ENCODE measurements at regions not wholly inside any gene's neighbourhood (a gene's known extent, or its start where the extent isn't known, plus 50 kb on each side); places are given as distances from the start of the nearest gene placed in this dataset.

DNA sequence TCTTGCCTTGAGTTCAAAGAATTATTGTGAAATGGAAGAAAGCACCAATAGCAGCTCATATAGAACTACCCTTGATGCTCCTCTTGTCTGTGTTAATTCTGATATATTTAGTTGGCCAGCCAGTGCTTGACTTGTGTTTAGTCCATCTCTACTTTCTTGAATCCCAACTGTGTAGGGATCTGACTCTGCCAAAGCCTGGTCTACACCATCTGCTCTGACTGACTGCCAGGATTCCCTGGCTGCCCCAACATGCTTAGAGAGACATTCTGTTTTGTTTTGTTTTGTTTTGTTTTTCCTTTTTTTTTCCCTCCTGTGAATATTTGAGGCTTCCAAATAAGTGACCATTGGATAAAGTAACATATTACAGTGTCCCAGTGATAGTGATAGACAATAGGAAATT lies 953.7 kb upstream of the MANEA start:
- Histone ChIP-seq H3K27ac (ENCODE audit: insufficient read depth in 1 of 2, low read depth in 1 of 2, low read length in 2 of 2, poor library complexity in 1 of 2, severe bottlenecking in 2 of 2) (no peak overlapping the region), H3K4me1 (ENCODE audit: control extremely low read depth in 1 of 4, control insufficient read depth in 4 of 4, insufficient read depth in 4 of 4, low read length in 3 of 4) (no peaks in the 10 kb centered on the region), H3K27me3 (replicated peaks in 2 of 5; ENCODE audit: control insufficient read depth in 4 of 5, insufficient read depth in 5 of 5, low read length in 4 of 5) (no peaks in the 10 kb centered on the region), H3K36me3 (ENCODE audit: control insufficient read depth in 4 of 4, insufficient read depth in 4 of 4, low read length in 3 of 4) (no peaks in the 10 kb centered on the region), H3K9me3 (ENCODE audit: control extremely low read depth in 1 of 5, control insufficient read depth in 4 of 5, insufficient read depth in 2 of 5, low read depth in 1 of 5, low read length in 4 of 5) (no peaks in the 10 kb centered on the region), H3K4me3 (ENCODE audit: control insufficient read depth in 1 of 7, extremely low read depth in 1 of 7, insufficient read depth in 4 of 7, low read depth in 2 of 7, low read length in 6 of 7) (no peak overlapping the region)
- no peak for DNase-seq
- ChIA-PET CTCF (interaction anchor here (0.6 kb wide), 1 partner anchor 1967 kb away, joined by 3 read pairs; no protein-coding TSS in a partner anchor), POLR2A (no interaction called here)

DNA sequence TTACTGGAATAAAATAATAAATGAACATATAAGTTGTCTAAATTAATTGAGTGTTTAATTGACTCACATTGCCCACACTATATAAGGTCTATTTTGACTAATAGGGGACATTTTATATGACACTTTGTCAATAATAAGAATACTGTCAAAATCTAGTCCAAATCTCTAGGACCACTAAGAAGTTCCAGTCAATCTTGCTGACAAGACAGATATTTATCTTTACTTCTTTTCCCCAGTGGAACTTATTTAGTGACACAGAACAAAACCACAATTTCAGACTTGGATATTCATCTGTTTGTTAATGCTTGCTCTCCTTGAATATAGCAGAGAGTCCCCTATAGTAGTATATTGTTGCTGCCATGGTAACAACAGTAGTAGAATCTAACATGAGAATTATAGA lies 954.6 kb upstream of the MANEA start:
- H3K27ac ChIP-seq (ENCODE audit: insufficient read depth in 1 of 2, low read depth in 1 of 2, low read length in 2 of 2, poor library complexity in 1 of 2, severe bottlenecking in 2 of 2), result no peak overlapping the region
- H3K36me3 ChIP-seq (ENCODE audit: control insufficient read depth in 4 of 4, insufficient read depth in 4 of 4, low read length in 3 of 4), result no peaks in the 10 kb centered on the region
- no peak for DNase-seq
- no peaks in the 10 kb centered on the region for H3K9me3 ChIP-seq (ENCODE audit: control extremely low read depth in 1 of 5, control insufficient read depth in 4 of 5, insufficient read depth in 2 of 5, low read depth in 1 of 5, low read length in 4 of 5)
- CTCF ChIA-PET, result no interaction called here
- H3K4me1 ChIP-seq (ENCODE audit: control extremely low read depth in 1 of 4, control insufficient read depth in 4 of 4, insufficient read depth in 4 of 4, low read length in 3 of 4), result no peaks in the 10 kb centered on the region
- no peak overlapping the region for H3K4me3 ChIP-seq (ENCODE audit: control insufficient read depth in 1 of 7, extremely low read depth in 1 of 7, insufficient read depth in 4 of 7, low read depth in 2 of 7, low read length in 6 of 7)
- no peaks in the 10 kb centered on the region for H3K27me3 ChIP-seq (replicated peaks in 2 of 5; ENCODE audit: control insufficient read depth in 4 of 5, insufficient read depth in 5 of 5, low read length in 4 of 5)
- POLR2A ChIA-PET, result no interaction called here

DNA sequence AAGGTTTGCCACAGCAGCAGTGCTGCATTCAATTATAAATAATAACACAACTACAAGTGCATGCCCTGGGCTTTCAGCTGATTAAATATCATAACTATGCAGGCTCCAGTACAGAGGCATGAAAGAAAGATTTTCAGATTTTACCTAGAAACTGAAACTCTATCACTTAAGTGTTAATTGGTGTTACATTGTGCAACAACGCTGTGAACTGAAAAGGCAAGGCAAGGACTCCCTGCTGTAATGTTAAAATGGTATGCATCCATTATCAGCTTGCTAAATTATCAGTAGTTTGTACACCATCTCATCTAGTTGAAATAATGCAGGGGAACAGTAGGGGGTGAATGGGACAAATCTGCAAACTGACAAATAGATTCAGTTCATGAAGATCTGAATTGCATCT lies 976.7 kb upstream of the MANEA start:
- H3K27me3 ChIP-seq (replicated peaks in 2 of 5; ENCODE audit: control insufficient read depth in 4 of 5, insufficient read depth in 5 of 5, low read length in 4 of 5), result no peaks in the 10 kb centered on the region
- CTCF ChIA-PET, result no interaction called here
- H3K4me3 ChIP-seq (ENCODE audit: control insufficient read depth in 1 of 7, extremely low read depth in 1 of 7, insufficient read depth in 4 of 7, low read depth in 2 of 7, low read length in 6 of 7), result no peak overlapping the region
- no peak overlapping the region for H3K27ac ChIP-seq (ENCODE audit: insufficient read depth in 1 of 2, low read depth in 1 of 2, low read length in 2 of 2, poor library complexity in 1 of 2, severe bottlenecking in 2 of 2)
- H3K4me1 ChIP-seq (ENCODE audit: control extremely low read depth in 1 of 4, control insufficient read depth in 4 of 4, insufficient read depth in 4 of 4, low read length in 3 of 4), result no peaks in the 10 kb centered on the region
- H3K36me3 ChIP-seq (ENCODE audit: control insufficient read depth in 4 of 4, insufficient read depth in 4 of 4, low read length in 3 of 4), result no peaks in the 10 kb centered on the region
- WGBS (ENCODE audit: insufficient coverage), result no CpG with 5 or more reads among the region's 1 CpG
- no peak for DNase-seq
- POLR2A ChIA-PET, result no interaction called here
- H3K9me3 ChIP-seq (ENCODE audit: control extremely low read depth in 1 of 5, control insufficient read depth in 4 of 5, insufficient read depth in 2 of 5, low read depth in 1 of 5, low read length in 4 of 5), result no peaks in the 10 kb centered on the region

DNA sequence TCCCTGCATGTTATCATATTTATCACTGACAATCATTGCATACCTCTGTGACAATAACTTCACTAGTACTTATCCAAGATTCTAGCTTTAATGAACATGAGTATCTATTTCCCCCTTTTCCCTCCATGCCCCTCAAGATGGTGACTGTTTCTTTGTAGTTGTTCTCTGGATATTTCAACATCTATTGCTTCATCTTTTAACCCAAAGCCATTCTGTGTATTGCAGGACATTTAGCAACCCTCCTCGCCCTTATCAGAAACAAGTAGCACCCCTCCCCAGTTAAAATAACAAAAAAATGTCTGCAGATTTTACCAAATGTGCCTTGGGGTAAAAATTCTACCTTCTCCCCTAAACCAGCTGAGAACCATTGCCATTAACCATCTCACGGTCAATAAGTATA lies 979.8 kb upstream of the MANEA start:
- no peaks in the 10 kb centered on the region for H3K9me3 ChIP-seq (ENCODE audit: control extremely low read depth in 1 of 5, control insufficient read depth in 4 of 5, insufficient read depth in 2 of 5, low read depth in 1 of 5, low read length in 4 of 5)
- CTCF ChIA-PET, result no interaction called here
- H3K4me3 ChIP-seq (ENCODE audit: control insufficient read depth in 1 of 7, extremely low read depth in 1 of 7, insufficient read depth in 4 of 7, low read depth in 2 of 7, low read length in 6 of 7), result no peak overlapping the region
- no CpG with 5 or more reads among the region's 2 CpGs for WGBS (ENCODE audit: insufficient coverage)
- H3K27ac ChIP-seq (ENCODE audit: insufficient read depth in 1 of 2, low read depth in 1 of 2, low read length in 2 of 2, poor library complexity in 1 of 2, severe bottlenecking in 2 of 2), result no peak overlapping the region
- no peaks in the 10 kb centered on the region for H3K27me3 ChIP-seq (replicated peaks in 2 of 5; ENCODE audit: control insufficient read depth in 4 of 5, insufficient read depth in 5 of 5, low read length in 4 of 5)
- POLR2A ChIA-PET, result no interaction called here
- no peaks in the 10 kb centered on the region for H3K36me3 ChIP-seq (ENCODE audit: control insufficient read depth in 4 of 4, insufficient read depth in 4 of 4, low read length in 3 of 4)
- DNase-seq, result no peak
- no peaks in the 10 kb centered on the region for H3K4me1 ChIP-seq (ENCODE audit: control extremely low read depth in 1 of 4, control insufficient read depth in 4 of 4, insufficient read depth in 4 of 4, low read length in 3 of 4)

DNA sequence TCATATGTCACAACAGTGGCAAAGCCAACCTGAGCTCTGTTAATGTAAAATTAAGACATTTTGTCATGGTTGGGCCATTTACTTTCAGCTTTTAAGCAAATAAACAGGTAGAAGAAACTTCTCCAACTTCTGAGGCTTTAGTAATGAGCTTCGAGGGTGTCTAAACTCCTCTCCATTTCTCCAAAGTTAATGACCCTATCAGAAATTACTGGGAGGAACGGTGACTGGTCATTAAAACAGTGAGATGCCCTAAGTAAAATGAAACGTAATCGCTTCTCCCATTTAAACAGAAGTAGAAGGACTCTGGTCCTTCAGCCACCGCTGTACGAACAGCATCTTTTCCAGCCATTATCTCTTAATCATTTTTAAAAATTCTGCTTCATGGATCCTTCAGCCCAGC lies 986.9 kb upstream of the MANEA start:
- no peak overlapping the region for H3K4me3 ChIP-seq (ENCODE audit: control insufficient read depth in 1 of 7, extremely low read depth in 1 of 7, insufficient read depth in 4 of 7, low read depth in 2 of 7, low read length in 6 of 7)
- H3K27me3 ChIP-seq (replicated peaks in 2 of 5; ENCODE audit: control insufficient read depth in 4 of 5, insufficient read depth in 5 of 5, low read length in 4 of 5), result no peaks in the 10 kb centered on the region
- H3K4me1 ChIP-seq (ENCODE audit: control extremely low read depth in 1 of 4, control insufficient read depth in 4 of 4, insufficient read depth in 4 of 4, low read length in 3 of 4), result no peaks in the 10 kb centered on the region
- ChIA-PET POLR2A (no interaction called here), CTCF (no interaction called here)
- H3K27ac ChIP-seq (ENCODE audit: insufficient read depth in 1 of 2, low read depth in 1 of 2, low read length in 2 of 2, poor library complexity in 1 of 2, severe bottlenecking in 2 of 2), result no peak overlapping the region
- 88% methylated on average over 6 of the region's 6 CpGs for WGBS (ENCODE audit: insufficient coverage)
- no peaks in the 10 kb centered on the region for H3K9me3 ChIP-seq (ENCODE audit: control extremely low read depth in 1 of 5, control insufficient read depth in 4 of 5, insufficient read depth in 2 of 5, low read depth in 1 of 5, low read length in 4 of 5)
- H3K36me3 ChIP-seq (ENCODE audit: control insufficient read depth in 4 of 4, insufficient read depth in 4 of 4, low read length in 3 of 4), result no peaks in the 10 kb centered on the region
- DNase-seq, result no peak

DNA sequence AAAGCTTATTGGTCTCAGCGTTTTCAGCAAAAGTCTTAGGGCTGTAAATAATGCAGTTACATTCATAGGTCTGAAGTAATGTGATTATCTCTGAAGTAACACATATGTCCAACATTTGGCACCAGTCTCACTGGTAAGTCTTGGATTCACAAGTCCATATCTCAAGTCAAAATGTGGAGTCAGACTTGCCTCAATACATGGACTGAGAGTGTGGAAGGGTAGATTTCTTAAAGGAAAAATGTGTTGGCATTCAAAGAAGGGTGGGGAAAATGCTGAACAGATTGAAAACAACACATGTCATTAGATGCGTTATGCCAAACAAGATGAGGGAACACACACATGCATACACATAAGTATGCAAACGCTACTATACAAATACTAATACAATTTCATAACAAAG lies 989.0 kb upstream of the MANEA start:
- H3K4me3 ChIP-seq (ENCODE audit: control insufficient read depth in 1 of 7, extremely low read depth in 1 of 7, insufficient read depth in 4 of 7, low read depth in 2 of 7, low read length in 6 of 7), result no peak overlapping the region
- 100% methylated on average over 1 of the region's 3 CpGs for WGBS (ENCODE audit: insufficient coverage)
- ChIA-PET CTCF (no interaction called here), POLR2A (no interaction called here)
- no peaks in the 10 kb centered on the region for H3K4me1 ChIP-seq (ENCODE audit: control extremely low read depth in 1 of 4, control insufficient read depth in 4 of 4, insufficient read depth in 4 of 4, low read length in 3 of 4)
- no peak for DNase-seq
- H3K36me3 ChIP-seq (ENCODE audit: control insufficient read depth in 4 of 4, insufficient read depth in 4 of 4, low read length in 3 of 4), result no peaks in the 10 kb centered on the region
- H3K27ac ChIP-seq (ENCODE audit: insufficient read depth in 1 of 2, low read depth in 1 of 2, low read length in 2 of 2, poor library complexity in 1 of 2, severe bottlenecking in 2 of 2), result no peak overlapping the region
- no peaks in the 10 kb centered on the region for H3K27me3 ChIP-seq (replicated peaks in 2 of 5; ENCODE audit: control insufficient read depth in 4 of 5, insufficient read depth in 5 of 5, low read length in 4 of 5)
- H3K9me3 ChIP-seq (ENCODE audit: control extremely low read depth in 1 of 5, control insufficient read depth in 4 of 5, insufficient read depth in 2 of 5, low read depth in 1 of 5, low read length in 4 of 5), result no peaks in the 10 kb centered on the region

DNA sequence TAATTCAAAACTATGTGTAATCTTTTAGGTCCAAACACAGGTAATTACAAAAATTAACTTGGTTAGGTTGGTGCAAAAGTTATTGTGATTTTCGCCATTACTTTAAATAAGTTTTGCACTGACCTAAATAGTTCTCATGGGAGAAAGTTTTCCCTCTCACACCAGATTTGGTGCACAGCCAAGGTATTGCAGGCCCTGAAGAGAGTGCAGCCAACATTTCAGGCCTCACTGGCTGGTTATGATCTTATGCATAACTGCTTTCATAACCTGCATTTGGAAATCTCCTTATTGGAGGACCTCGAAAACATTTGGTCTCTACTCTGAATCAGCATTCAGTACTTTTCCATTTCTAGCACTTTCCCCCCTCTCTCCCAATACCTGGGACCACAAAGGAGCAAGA lies 993.1 kb upstream of the MANEA start:
- ChIA-PET CTCF (no interaction called here), POLR2A (no interaction called here)
- H3K27ac ChIP-seq (ENCODE audit: insufficient read depth in 1 of 2, low read depth in 1 of 2, low read length in 2 of 2, poor library complexity in 1 of 2, severe bottlenecking in 2 of 2), result no peak overlapping the region
- DNase-seq, result no peak
- no peaks in the 10 kb centered on the region for H3K9me3 ChIP-seq (ENCODE audit: control extremely low read depth in 1 of 5, control insufficient read depth in 4 of 5, insufficient read depth in 2 of 5, low read depth in 1 of 5, low read length in 4 of 5)
- 100% methylated on average over 1 of the region's 2 CpGs for WGBS (ENCODE audit: insufficient coverage)
- no peaks in the 10 kb centered on the region for H3K27me3 ChIP-seq (replicated peaks in 2 of 5; ENCODE audit: control insufficient read depth in 4 of 5, insufficient read depth in 5 of 5, low read length in 4 of 5)
- no peaks in the 10 kb centered on the region for H3K36me3 ChIP-seq (ENCODE audit: control insufficient read depth in 4 of 4, insufficient read depth in 4 of 4, low read length in 3 of 4)
- no peaks in the 10 kb centered on the region for H3K4me1 ChIP-seq (ENCODE audit: control extremely low read depth in 1 of 4, control insufficient read depth in 4 of 4, insufficient read depth in 4 of 4, low read length in 3 of 4)
- H3K4me3 ChIP-seq (ENCODE audit: control insufficient read depth in 1 of 7, extremely low read depth in 1 of 7, insufficient read depth in 4 of 7, low read depth in 2 of 7, low read length in 6 of 7), result no peak overlapping the region

DNA sequence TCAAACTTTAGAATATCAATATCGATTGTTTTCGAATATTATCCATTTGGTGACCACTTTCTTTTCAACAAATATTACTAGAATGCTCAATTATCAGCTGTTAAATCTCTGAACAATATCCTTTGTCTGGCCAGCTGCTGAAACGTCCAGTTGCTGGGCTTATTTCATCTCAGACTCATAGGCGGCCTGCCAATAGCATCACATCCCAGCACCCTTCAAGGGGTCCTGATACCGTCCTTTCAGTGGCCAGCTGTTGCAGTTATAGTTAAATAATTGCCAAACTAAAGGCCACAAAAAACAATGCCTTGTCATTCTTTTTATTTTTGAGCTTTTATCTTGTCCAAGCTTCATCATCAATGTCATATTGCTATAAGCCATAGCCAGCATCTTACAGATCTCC lies 1006.8 kb upstream of the MANEA start:
- Histone ChIP-seq H3K27ac (ENCODE audit: insufficient read depth in 1 of 2, low read depth in 1 of 2, low read length in 2 of 2, poor library complexity in 1 of 2, severe bottlenecking in 2 of 2) (no peak overlapping the region), H3K36me3 (ENCODE audit: control insufficient read depth in 4 of 4, insufficient read depth in 4 of 4, low read length in 3 of 4) (no peaks in the 10 kb centered on the region), H3K4me1 (ENCODE audit: control extremely low read depth in 1 of 4, control insufficient read depth in 4 of 4, insufficient read depth in 4 of 4, low read length in 3 of 4) (no peaks in the 10 kb centered on the region), H3K9me3 (ENCODE audit: control extremely low read depth in 1 of 5, control insufficient read depth in 4 of 5, insufficient read depth in 2 of 5, low read depth in 1 of 5, low read length in 4 of 5) (no peaks in the 10 kb centered on the region), H3K27me3 (replicated peaks in 2 of 5; ENCODE audit: control insufficient read depth in 4 of 5, insufficient read depth in 5 of 5, low read length in 4 of 5) (no peaks in the 10 kb centered on the region), H3K4me3 (ENCODE audit: control insufficient read depth in 1 of 7, extremely low read depth in 1 of 7, insufficient read depth in 4 of 7, low read depth in 2 of 7, low read length in 6 of 7) (no peak overlapping the region)
- 94% methylated on average over 5 of the region's 5 CpGs for WGBS (ENCODE audit: insufficient coverage)
- no peak for DNase-seq
- ChIA-PET POLR2A (no interaction called here), CTCF (no interaction called here)

All from common myeloid progenitor, CD34-positive (primary cell).